HEK293 (cell line): ENCODE measurements at regions not wholly inside any gene's neighbourhood (a gene's known extent, or its start where the extent isn't known, plus 50 kb on each side); places are given as distances from the start of the nearest gene placed in this dataset.

Experiments
- HOXA7 ChIP-seq: sonication (generic); formaldehyde crosslinking; IDR thresholded peaks from 2 replicates; pipeline ENCODE4 v1.8.1; 2022; ENCODE audit warnings: missing genetic modification reagents, borderline replicate concordance
- KLF10 ChIP-seq: fragments of 450-650 bp; IDR thresholded peaks from 2 replicates; pipeline ENCODE4 v1.5.1; 2018; ENCODE audit warnings: missing biosample characterization, mild to moderate bottlenecking, missing genetic modification characterization
- KLF9 ChIP-seq: fragments of 450-650 bp; formaldehyde crosslinking; IDR thresholded peaks from 2 replicates; pipeline ENCODE4 v1.5.1; 2016; ENCODE audit warnings: missing biosample characterization, missing genetic modification characterization, low read depth
- MYNN ChIP-seq: fragments of 450-650 bp; formaldehyde crosslinking; IDR thresholded peaks from 2 replicates; pipeline ENCODE4 v1.5.1; 2016; ENCODE audit warnings: missing biosample characterization, missing genetic modification characterization, borderline replicate concordance
- TCF7L2 ChIP-seq: IDR thresholded peaks from 2 replicates; pipeline ENCODE4 v1.6.1; 2011; ENCODE audit warnings: low read depth, mild to moderate bottlenecking, inconsistent platforms, low read length, moderate library complexity, borderline replicate concordance
- YY1 ChIP-seq: fragments of 450-650 bp; formaldehyde crosslinking; IDR thresholded peaks from 2 replicates; pipeline ENCODE4 v1.5.1; 2018; ENCODE audit warnings: missing biosample characterization, missing genetic modification characterization
- ZNF146 ChIP-seq: fragments of 450-650 bp; formaldehyde crosslinking; IDR thresholded peaks from 2 replicates; pipeline ENCODE4 v1.5.1; 2016; ENCODE audit warnings: missing biosample characterization, missing genetic modification characterization
- ZNF292 ChIP-seq: fragments of 450-650 bp; formaldehyde crosslinking; IDR thresholded peaks from 2 replicates; pipeline ENCODE4 v1.5.1; 2016; ENCODE audit warnings: low read depth, missing biosample characterization, missing genetic modification characterization, borderline replicate concordance
- ZNF404 ChIP-seq: fragments of 450-650 bp; formaldehyde crosslinking; IDR thresholded peaks from 2 replicates; pipeline ENCODE4 v1.5.1; 2017; ENCODE audit warnings: missing biosample characterization, missing genetic modification characterization
- ZNF558 ChIP-seq: fragments of 450-650 bp; formaldehyde crosslinking; IDR thresholded peaks from 2 replicates; pipeline ENCODE4 v1.5.1; 2016; ENCODE audit warnings: missing biosample characterization, missing genetic modification characterization
- ZSCAN16 ChIP-seq: fragments of 450-650 bp; formaldehyde crosslinking; IDR thresholded peaks from 2 replicates; pipeline ENCODE4 v1.5.1; 2016; ENCODE audit warnings: missing biosample characterization, missing genetic modification characterization
- TF ChIP-seq, protein P1 (sequence below): fragments of 450-650 bp; formaldehyde crosslinking; IDR thresholded peaks from 2 replicates; pipeline ENCODE4 v1.5.1; 2016; ENCODE audit warnings: missing biosample characterization, missing genetic modification characterization
- TF ChIP-seq, protein P2 (sequence below): fragments of 450-650 bp; IDR thresholded peaks from 2 replicates; pipeline ENCODE4 v1.5.1; 2018; ENCODE audit warnings: missing biosample characterization, mild to moderate bottlenecking, missing genetic modification characterization
- TF ChIP-seq, protein P3 (sequence below): fragments of 450-650 bp; formaldehyde crosslinking; IDR thresholded peaks from 2 replicates; pipeline ENCODE4 v1.5.1; 2017; ENCODE audit warnings: missing biosample characterization, mild to moderate bottlenecking, missing genetic modification characterization, moderate library complexity

DNA sequence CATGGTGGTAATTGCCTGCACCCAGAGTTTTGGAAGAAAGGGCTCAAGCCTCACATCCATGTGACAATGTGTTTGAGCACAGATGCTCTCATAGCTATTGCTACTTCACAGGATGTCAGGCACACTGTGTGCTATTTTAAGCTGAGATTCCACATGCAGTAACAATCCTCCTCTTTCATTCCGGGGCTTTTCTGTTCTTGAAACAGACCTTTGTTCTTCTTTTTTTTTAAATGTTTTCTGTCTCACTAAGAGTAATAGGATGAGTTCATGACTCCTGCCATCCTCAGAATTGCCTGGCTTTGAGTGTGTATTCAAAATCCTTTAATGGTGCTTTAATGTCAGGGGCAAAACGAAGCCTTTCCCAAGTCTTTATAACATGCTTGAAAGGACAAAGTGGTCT is 198.9 kb downstream of the ABCC12 start:
- TF ChIP-seq ZNF404 (no peak), TCF7L2 (no peak), ZNF292 (tag by site-specific recombination) (no peak), YY1 (no peak), ZNF146 (tag by site-specific recombination) (no peak), KLF10 (tag by site-specific recombination) (no peak), ZNF558 (tag by site-specific recombination) (no peak), MYNN (tag by site-specific recombination) (no peak), KLF9 (tag by site-specific recombination) (no peak), HOXA7 (CRISPR knock-in tag) (no peak), ZSCAN16 (tag by site-specific recombination) (no peak)
- TF ChIP-seq, protein P1, sequence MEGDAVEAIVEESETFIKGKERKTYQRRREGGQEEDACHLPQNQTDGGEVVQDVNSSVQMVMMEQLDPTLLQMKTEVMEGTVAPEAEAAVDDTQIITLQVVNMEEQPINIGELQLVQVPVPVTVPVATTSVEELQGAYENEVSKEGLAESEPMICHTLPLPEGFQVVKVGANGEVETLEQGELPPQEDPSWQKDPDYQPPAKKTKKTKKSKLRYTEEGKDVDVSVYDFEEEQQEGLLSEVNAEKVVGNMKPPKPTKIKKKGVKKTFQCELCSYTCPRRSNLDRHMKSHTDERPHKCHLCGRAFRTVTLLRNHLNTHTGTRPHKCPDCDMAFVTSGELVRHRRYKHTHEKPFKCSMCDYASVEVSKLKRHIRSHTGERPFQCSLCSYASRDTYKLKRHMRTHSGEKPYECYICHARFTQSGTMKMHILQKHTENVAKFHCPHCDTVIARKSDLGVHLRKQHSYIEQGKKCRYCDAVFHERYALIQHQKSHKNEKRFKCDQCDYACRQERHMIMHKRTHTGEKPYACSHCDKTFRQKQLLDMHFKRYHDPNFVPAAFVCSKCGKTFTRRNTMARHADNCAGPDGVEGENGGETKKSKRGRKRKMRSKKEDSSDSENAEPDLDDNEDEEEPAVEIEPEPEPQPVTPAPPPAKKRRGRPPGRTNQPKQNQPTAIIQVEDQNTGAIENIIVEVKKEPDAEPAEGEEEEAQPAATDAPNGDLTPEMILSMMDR (tag by site-specific recombination): no peak
- TF ChIP-seq, protein P2, sequence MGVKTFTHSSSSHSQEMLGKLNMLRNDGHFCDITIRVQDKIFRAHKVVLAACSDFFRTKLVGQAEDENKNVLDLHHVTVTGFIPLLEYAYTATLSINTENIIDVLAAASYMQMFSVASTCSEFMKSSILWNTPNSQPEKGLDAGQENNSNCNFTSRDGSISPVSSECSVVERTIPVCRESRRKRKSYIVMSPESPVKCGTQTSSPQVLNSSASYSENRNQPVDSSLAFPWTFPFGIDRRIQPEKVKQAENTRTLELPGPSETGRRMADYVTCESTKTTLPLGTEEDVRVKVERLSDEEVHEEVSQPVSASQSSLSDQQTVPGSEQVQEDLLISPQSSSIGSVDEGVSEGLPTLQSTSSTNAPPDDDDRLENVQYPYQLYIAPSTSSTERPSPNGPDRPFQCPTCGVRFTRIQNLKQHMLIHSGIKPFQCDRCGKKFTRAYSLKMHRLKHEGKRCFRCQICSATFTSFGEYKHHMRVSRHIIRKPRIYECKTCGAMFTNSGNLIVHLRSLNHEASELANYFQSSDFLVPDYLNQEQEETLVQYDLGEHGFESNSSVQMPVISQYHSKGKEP (tag by site-specific recombination): no peak
- TF ChIP-seq, protein P3, sequence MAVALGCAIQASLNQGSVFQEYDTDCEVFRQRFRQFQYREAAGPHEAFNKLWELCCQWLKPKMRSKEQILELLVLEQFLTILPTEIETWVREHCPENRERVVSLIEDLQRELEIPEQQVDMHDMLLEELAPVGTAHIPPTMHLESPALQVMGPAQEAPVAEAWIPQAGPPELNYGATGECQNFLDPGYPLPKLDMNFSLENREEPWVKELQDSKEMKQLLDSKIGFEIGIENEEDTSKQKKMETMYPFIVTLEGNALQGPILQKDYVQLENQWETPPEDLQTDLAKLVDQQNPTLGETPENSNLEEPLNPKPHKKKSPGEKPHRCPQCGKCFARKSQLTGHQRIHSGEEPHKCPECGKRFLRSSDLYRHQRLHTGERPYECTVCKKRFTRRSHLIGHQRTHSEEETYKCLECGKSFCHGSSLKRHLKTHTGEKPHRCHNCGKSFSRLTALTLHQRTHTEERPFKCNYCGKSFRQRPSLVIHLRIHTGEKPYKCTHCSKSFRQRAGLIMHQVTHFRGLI (tag by site-specific recombination): no peak
